ENCODE measurements at regions not wholly inside any gene's neighbourhood (a gene's known extent, or its start where the extent isn't known, plus 50 kb on each side); places are given as distances from the start of the nearest gene placed in this dataset.
A peak's percentile ranks its signal among the peaks of the same experiment; 100 is the strongest.

DNA sequence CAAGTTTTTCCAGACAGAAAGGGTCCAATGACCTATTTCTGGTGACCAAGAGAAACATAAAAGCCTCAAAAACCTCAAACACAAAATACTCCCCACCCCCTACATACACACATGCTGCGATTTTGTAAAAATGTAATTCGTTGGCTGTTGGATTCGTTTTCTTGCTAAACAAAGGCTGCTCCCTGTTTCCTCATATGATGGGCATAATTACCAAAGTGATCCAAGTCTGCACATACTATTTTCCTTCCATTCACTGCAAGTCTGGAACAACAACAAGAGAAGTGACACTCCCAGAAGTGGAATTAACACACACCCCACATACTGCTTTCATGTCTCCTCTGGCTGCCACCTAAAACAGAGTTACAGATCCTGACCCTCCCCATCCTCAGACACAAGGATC, 131.9 kb downstream of the RAP2A start:
- H3K4me3 ChIP-seq = no peak overlapping the region
- H3K27me3 ChIP-seq = no peaks in the 10 kb centered on the region
- WGBS, 2 donors = 70 to 74% methylated on average over 3 of the region's 3 CpGs
- TF ChIP-seq, protein P1, sequence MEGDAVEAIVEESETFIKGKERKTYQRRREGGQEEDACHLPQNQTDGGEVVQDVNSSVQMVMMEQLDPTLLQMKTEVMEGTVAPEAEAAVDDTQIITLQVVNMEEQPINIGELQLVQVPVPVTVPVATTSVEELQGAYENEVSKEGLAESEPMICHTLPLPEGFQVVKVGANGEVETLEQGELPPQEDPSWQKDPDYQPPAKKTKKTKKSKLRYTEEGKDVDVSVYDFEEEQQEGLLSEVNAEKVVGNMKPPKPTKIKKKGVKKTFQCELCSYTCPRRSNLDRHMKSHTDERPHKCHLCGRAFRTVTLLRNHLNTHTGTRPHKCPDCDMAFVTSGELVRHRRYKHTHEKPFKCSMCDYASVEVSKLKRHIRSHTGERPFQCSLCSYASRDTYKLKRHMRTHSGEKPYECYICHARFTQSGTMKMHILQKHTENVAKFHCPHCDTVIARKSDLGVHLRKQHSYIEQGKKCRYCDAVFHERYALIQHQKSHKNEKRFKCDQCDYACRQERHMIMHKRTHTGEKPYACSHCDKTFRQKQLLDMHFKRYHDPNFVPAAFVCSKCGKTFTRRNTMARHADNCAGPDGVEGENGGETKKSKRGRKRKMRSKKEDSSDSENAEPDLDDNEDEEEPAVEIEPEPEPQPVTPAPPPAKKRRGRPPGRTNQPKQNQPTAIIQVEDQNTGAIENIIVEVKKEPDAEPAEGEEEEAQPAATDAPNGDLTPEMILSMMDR (IDR thresholded peaks at IDR 0.05) = no peak
- no peak for DNase-seq
- no peak for FAIRE-seq
- no peaks in the 10 kb centered on the region for H3K36me3 ChIP-seq
- H3K4me1 ChIP-seq = no peaks in the 10 kb centered on the region
- no peak overlapping the region for H3K27ac ChIP-seq
- H3K9me3 ChIP-seq = no peaks in the 10 kb centered on the region
- ATAC-seq = no peak
- intact Hi-C loops (cut with DNase I) = no loop called here

DNA sequence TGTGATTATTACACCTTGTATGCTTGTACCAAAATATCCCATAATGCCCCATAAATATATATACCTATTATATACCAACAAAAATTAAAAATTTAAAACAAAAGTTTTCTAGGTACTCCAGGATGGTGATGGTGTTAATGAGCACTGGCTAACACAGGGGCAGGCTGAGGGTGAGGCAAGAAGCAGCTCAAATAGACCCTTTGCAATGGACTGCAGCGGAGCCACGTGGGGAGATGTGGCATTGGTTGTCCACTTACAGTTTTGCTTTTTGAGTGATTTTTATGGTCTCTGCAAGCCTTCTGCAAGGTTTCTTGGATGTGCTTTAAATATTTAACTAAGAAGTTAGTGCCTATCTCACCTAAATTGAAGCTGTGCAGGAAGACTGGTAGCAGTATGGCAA, 132.9 kb downstream of the RAP2A start:
- no peak for ATAC-seq
- H3K9me3 ChIP-seq = no peaks in the 10 kb centered on the region
- H3K4me1 ChIP-seq = no peaks in the 10 kb centered on the region
- H3K27me3 ChIP-seq = no peaks in the 10 kb centered on the region
- intact Hi-C loops (cut with DNase I) = no loop called here
- no peak for FAIRE-seq
- H3K4me3 ChIP-seq = no peak overlapping the region
- DNase-seq = no peak
- 82 to 86% methylated on average over 2 of the region's 2 CpGs for WGBS, 2 donors
- TF ChIP-seq, protein P1 (IDR thresholded peaks at IDR 0.05) = no peak
- H3K27ac ChIP-seq = no peak overlapping the region
- no peaks in the 10 kb centered on the region for H3K36me3 ChIP-seq

DNA sequence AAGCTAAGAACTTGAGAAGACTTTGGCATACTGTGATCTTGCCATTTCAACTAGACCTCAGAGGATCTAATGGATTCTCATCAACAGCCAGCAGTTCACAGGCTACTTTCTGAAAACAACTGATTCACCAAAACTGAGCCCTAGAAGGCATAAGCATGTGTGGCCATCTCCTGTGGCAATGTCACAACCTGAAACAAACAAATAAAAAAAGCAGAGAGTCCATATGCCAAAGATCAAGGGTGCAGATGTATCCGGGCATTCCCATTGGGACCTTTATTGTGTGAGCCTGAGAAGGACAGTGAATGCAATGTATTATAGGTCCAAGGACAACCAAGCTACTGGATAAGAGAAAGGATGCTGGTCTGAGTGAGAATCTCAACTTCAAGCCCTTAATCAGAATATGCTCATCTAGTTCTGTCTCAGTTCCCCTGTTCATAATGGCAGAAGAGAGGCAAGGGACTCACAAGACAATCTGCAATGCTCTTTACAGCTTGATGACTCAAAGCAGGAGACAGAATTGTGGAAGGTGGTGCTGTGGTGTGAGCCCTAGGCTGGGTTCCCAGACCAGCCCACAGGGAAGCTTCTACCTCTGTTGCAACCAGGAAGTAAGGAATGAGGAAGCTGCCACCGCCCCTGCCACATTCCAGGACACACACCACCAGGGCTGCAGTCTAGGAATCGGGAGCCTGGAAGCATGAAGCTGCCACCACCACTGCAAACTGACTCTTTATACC, 133.7 kb downstream of the RAP2A start:
- ATAC-seq (peak; percentile 80 to 94 (median 92)), FAIRE-seq (no peak), DNase-seq (peak; percentile 33 to 57 (median 46))
- Histone ChIP-seq H3K27ac (peak overlapping the region in 1 of 4 donors; percentile 41), H3K4me1 (no peaks in the 10 kb centered on the region), H3K27me3 (no peaks in the 10 kb centered on the region), H3K9me3 (no peaks in the 10 kb centered on the region), H3K36me3 (no peaks in the 10 kb centered on the region), H3K4me3 (no peak overlapping the region)
- TF ChIP-seq, protein P1 (IDR thresholded peaks at IDR 0.05) = no peak
- intact Hi-C loops (cut with DNase I) = no loop called here
- WGBS, 2 donors = 29 to 44% methylated on average over 3 of the region's 3 CpGs

DNA sequence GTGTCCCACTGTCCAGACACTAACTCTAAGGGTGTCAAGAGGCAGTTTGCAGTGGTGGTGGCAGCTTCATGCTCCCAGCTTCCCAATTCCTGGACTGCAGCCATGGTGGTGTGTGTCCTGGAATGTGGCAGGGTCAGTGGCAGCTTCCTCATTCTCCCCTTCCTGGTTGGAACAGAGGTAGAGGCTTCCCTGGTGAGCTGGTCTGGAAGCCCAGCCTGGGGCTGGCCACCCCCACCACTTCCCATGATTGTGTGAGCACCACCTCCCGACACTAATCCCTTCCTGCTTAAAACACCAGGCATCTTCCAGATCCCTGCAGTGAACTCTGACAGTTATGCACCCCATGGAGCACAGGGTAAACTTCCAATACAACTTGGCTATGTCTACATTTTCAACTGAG, 134.9 kb downstream of the RAP2A start:
- FAIRE-seq (no peak), DNase-seq (peak in 4 of 6 donors; percentile 48 to 58 (median 52)), ATAC-seq (peak; percentile 73 to 87 (median 83))
- Histone ChIP-seq H3K9me3 (no peaks in the 10 kb centered on the region), H3K36me3 (no peaks in the 10 kb centered on the region), H3K4me1 (no peaks in the 10 kb centered on the region), H3K4me3 (no peak overlapping the region), H3K27ac (peak overlapping the region in 2 of 4 donors; percentile 24 to 51), H3K27me3 (no peaks in the 10 kb centered on the region)
- intact Hi-C loops (cut with DNase I) = no loop called here
- 18 to 44% methylated on average over 1 of the region's 1 CpG for WGBS, 2 donors
- TF ChIP-seq, protein P1 (IDR thresholded peaks at IDR 0.05) = no peak

DNA sequence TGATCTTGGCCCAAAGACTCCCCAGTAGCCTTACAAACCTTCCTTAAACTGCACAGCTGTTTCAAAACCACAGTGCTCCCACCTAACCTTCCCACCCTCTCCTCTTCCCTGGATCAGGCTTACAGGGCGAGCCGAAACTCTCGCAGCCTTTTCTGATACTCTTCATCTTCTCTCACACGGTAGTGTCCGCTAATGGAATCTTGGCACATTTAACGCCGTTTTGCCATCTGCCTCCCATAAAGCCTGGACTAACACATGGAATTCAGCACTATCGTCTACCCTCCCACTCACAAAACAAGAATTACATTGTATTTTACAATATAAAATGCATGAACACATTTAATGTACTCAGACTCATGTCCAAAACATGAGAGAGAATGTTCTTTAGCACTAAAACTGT, 135.9 kb downstream of the RAP2A start:
- WGBS, 2 donors = 67 to 76% methylated on average over 8 of the region's 8 CpGs
- DNase-seq (no peak), FAIRE-seq (no peak), ATAC-seq (no peak)
- TF ChIP-seq, protein P1 (IDR thresholded peaks at IDR 0.05) = no peak
- Histone ChIP-seq H3K4me3 (no peak overlapping the region), H3K27me3 (no peaks in the 10 kb centered on the region), H3K36me3 (no peaks in the 10 kb centered on the region), H3K9me3 (no peaks in the 10 kb centered on the region), H3K4me1 (no peaks in the 10 kb centered on the region), H3K27ac (no peak overlapping the region)
- intact Hi-C loops (cut with DNase I) = no loop called here

All from pancreas (tissue), 10 donors.